GM12891 (cell line): ENCODE measurements at regions not wholly inside any gene's neighbourhood (a gene's known extent, or its start where the extent isn't known, plus 50 kb on each side); places are given as distances from the start of the nearest gene placed in this dataset.

Experiments
- DNase-seq: peaks from one replicate; pipeline ENCODE4 v3.0.0; 2011; ENCODE audit warnings: low spot score; ENCODE audit not compliant: insufficient read length
- FAIRE-seq: peaks from 2 replicates; lab custom pipeline; 2011; peaks lifted over from hg19 to GRCh38; lab: Jason Lieb, UNC
- PAX5 ChIP-seq: IDR thresholded peaks from 2 replicates; pipeline ENCODE4 v1.6.1; 2011; ENCODE audit warnings: low read length, moderate library complexity, mild to moderate bottlenecking; ENCODE audit not compliant: insufficient read depth, severe bottlenecking
- POLR2A ChIP-seq: IDR thresholded peaks from 2 replicates; pipeline ENCODE4 v1.6.1; 2011; ENCODE audit warnings: low read depth, low read length, control low read depth
- POLR2AphosphoS5 ChIP-seq: IDR thresholded peaks from 2 replicates; pipeline ENCODE4 v1.6.1; 2011; ENCODE audit warnings: low read depth, low read length, control low read depth
- POU2F2 ChIP-seq: IDR thresholded peaks from 2 replicates; pipeline ENCODE4 v1.6.1; 2011; ENCODE audit warnings: low read depth, mild to moderate bottlenecking, control low read depth, low read length, moderate library complexity
- SPI1 ChIP-seq: IDR thresholded peaks from 2 replicates; pipeline ENCODE4 v1.6.1; 2011; ENCODE audit warnings: low read depth, low read length, control low read depth
- TAF1 ChIP-seq: IDR thresholded peaks from 2 replicates; pipeline ENCODE4 v1.6.1; 2011; ENCODE audit warnings: low read depth, low read length, control low read depth

DNA sequence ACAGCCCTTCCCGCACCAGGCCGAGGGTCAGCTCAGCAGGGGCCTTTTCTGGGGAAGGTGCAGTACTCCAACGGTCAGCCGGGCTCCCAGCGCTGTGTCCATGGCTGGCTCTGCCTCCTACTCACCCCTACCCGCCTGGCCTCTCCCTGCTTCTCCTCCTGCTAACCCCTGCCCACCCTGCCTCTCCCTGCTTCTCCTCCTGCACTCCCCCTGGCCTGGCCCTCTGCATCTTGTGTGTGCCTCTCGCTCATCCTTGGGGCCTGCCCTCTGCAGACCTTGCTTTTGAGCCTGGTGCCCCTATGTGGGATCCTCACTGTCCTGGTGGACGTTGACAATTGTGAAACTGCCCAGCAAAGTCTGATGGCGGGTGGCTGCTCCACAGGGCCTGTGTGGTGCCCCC lies 274.6 kb upstream of the IRX2 start:
- FAIRE-seq (no peak), DNase-seq (no peak)
- no peak for TF ChIP-seq POU2F2
- TF ChIP-seq POLR2AphosphoS5: no peak
- TF ChIP-seq POLR2A: no peak
- no peak for TF ChIP-seq SPI1
- no peak for TF ChIP-seq TAF1
- TF ChIP-seq PAX5: no peak

DNA sequence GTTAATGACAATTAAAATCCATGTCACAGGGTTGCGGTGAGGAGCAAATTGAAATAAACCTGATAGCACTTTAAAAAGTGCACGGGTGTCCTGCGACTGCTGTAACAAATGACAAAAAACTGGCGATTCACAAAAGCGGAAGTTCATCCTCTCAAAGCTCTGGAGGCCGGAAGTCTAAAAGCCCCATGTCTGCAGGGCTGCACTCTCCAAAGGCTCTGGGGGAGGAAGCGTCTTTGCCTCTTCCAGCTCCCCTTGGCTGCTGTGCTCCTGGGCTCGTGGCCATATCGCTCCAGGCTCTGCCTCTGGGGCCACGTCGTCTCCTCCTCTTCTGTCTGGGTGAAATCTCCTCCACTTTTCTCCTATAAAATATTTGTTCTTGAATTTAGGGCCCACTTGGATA lies 273.9 kb upstream of the IRX2 start:
- DNase-seq (no peak), FAIRE-seq (no peak)
- no peak for TF ChIP-seq TAF1
- no peak for TF ChIP-seq SPI1
- TF ChIP-seq POLR2A: no peak
- no peak for TF ChIP-seq POU2F2
- TF ChIP-seq PAX5: no peak
- no peak for TF ChIP-seq POLR2AphosphoS5

DNA sequence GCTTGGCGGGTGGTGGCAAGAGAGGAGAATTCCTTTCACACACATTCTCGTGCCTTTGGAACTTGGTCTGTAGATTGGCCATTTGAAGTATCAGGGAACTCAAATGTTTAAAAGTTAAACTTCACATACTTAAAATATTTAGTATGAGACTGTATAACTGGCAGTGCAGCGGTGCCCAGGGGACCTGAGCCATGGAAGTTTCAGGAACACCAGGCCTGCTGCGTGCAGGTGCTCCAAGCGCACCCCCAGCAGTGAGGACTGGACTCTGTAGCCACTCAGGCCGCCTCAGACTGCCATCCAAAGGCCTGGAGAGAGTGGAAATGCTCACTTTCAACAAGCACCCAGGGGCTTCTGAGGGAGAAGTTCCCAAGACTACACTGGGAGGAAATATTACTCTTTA lies 273.5 kb upstream of the IRX2 start:
- FAIRE-seq (no peak), DNase-seq (no peak)
- TF ChIP-seq POU2F2: no peak
- no peak for TF ChIP-seq SPI1
- TF ChIP-seq TAF1: no peak
- TF ChIP-seq POLR2A: no peak
- TF ChIP-seq PAX5: no peak
- TF ChIP-seq POLR2AphosphoS5: no peak

- FAIRE-seq (no peak), DNase-seq (no peak)
- TF ChIP-seq POLR2AphosphoS5: no peak
Measured at GRCh38 chr5:3024554-3024953, 273.1 kb upstream of the IRX2 start.

- TF ChIP-seq POU2F2: no peak
- TF ChIP-seq PAX5: no peak
- no peak for TF ChIP-seq TAF1
- FAIRE-seq (no peak), DNase-seq (no peak)
Measured at GRCh38 chr5:3024126-3024525, 272.6 kb upstream of the IRX2 start.

- no peak for DNase-seq
- no peak for TF ChIP-seq SPI1
- TF ChIP-seq POLR2A: no peak
- no peak for TF ChIP-seq TAF1
- TF ChIP-seq POU2F2: no peak
- no peak for TF ChIP-seq POLR2AphosphoS5
- TF ChIP-seq PAX5: no peak
- no peak for FAIRE-seq
Measured at GRCh38 chr5:3023656-3024055, 272.2 kb upstream of the IRX2 start.

DNA sequence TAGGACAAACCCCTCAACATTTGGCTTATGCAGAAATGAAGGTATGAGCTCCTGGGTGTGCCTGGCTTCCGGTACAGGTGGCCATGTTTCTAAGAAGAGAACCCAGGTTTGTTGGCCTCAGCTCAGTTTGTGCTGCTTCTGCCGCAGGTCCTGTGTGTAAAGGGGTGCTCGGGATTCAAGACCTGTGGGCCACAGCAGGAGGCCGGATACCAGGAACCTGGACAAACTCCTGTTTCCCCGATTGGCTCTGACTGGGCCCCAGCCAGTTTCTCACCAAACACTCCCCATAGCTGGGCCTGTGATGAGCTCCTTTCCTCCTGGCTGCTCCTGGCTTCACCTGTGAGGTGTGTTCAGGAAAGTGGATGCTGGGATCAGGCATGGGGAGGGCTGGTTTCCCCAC lies 271.2 kb upstream of the IRX2 start:
- DNase-seq: no peak
- TF ChIP-seq TAF1 (no peak), POU2F2 (no peak), POLR2AphosphoS5 (no peak), POLR2A (no peak), PAX5 (no peak), SPI1 (no peak)
- no peak for FAIRE-seq

- TF ChIP-seq PAX5: no peak
- TF ChIP-seq POU2F2: no peak
- TF ChIP-seq POLR2AphosphoS5: no peak
- no peak for TF ChIP-seq TAF1
- no peak for TF ChIP-seq POLR2A
- TF ChIP-seq SPI1: no peak
- no peak for DNase-seq
- FAIRE-seq: no peak
Measured at GRCh38 chr5:3020426-3020825, 268.9 kb upstream of the IRX2 start.

GRCh38 chr5:3019045-3019444 lies 267.6 kb upstream of the IRX2 start:
- no peak for FAIRE-seq
- TF ChIP-seq POLR2AphosphoS5 (no peak), PAX5 (no peak), POLR2A (no peak), SPI1 (no peak), TAF1 (no peak)
- no peak for DNase-seq

DNA sequence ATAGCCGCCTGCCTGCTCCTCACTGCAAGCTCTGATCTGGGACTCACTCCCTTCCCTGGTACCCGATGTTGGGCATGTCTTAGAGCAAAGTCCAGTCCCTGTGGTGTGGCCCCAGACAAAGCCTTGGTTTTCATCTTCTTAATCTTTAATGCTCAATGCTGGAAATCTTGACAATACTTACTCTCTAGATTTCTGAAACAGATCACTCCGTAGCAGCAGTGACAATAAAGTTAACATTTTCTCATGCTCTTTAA lies 260.2 kb upstream of the IRX2 start:
- FAIRE-seq (no peak), DNase-seq (no peak)
- no peak for TF ChIP-seq SPI1
- no peak for TF ChIP-seq POLR2A
- no peak for TF ChIP-seq TAF1
- no peak for TF ChIP-seq POLR2AphosphoS5
- TF ChIP-seq POU2F2: no peak
- TF ChIP-seq PAX5: no peak
